KOPT-K1 (cell line): ENCODE measurements at regions not wholly inside any gene's neighbourhood (a gene's known extent, or its start where the extent isn't known, plus 50 kb on each side); places are given as distances from the start of the nearest gene placed in this dataset.

Experiments used
- H3K27ac ChIP-seq: fragments of 200-600 bp; sonication (generic); 2 replicates; pipeline ENCODE4 v1.5.1; 2016; ENCODE audit warnings: antibody characterized with exemption, mild to moderate bottlenecking, low read depth, low read length; ENCODE audit not compliant: poor library complexity, severe bottlenecking
- H3K36me3 ChIP-seq: fragments of 200-600 bp; sonication (generic); 2 replicates; pipeline ENCODE4 v1.5.1; 2017; ENCODE audit warnings: antibody characterized with exemption, mild to moderate bottlenecking, low read length, moderate library complexity; ENCODE audit not compliant: insufficient read depth
- H3K9me3 ChIP-seq: fragments of 200-600 bp; sonication (generic); 2 replicates; pipeline ENCODE4 v1.5.1; 2017; ENCODE audit warnings: antibody characterized with exemption, low read length, mild to moderate bottlenecking; ENCODE audit not compliant: insufficient read depth, poor library complexity, severe bottlenecking

- no peak overlapping the region for H3K27ac ChIP-seq
- no peaks in the 10 kb centered on the region for H3K36me3 ChIP-seq
- peaks cover 5% of the 10 kb centered on the region for H3K9me3 ChIP-seq
Measured at GRCh38 chr2:121875585-121876185, 120.2 kb downstream of the TSN start.

GRCh38 chr2:121877366-121877765, 121.9 kb downstream of the TSN start:
- Histone ChIP-seq H3K27ac (no peak overlapping the region), H3K9me3 (peaks cover 5% of the 10 kb centered on the region), H3K36me3 (no peaks in the 10 kb centered on the region)

- Histone ChIP-seq H3K27ac (no peak overlapping the region), H3K9me3 (peaks cover 5% of the 10 kb centered on the region), H3K36me3 (no peaks in the 10 kb centered on the region)
Measured at GRCh38 chr2:121880283-121880682, 124.8 kb downstream of the TSN start.

GRCh38 chr2:121881038-121881437, 125.6 kb downstream of the TSN start:
- H3K36me3 ChIP-seq: no peaks in the 10 kb centered on the region
- H3K9me3 ChIP-seq: peaks cover 5% of the 10 kb centered on the region
- no peak overlapping the region for H3K27ac ChIP-seq

GRCh38 chr2:121881950-121882349, 126.5 kb downstream of the TSN start:
- Histone ChIP-seq H3K36me3 (no peaks in the 10 kb centered on the region), H3K27ac (no peak overlapping the region), H3K9me3 (peaks cover 5% of the 10 kb centered on the region)

- Histone ChIP-seq H3K27ac (no peak overlapping the region), H3K9me3 (no peaks in the 10 kb centered on the region), H3K36me3 (no peaks in the 10 kb centered on the region)
Measured at GRCh38 chr2:121884078-121884477, 128.6 kb downstream of the TSN start.

- Histone ChIP-seq H3K9me3 (no peaks in the 10 kb centered on the region), H3K36me3 (no peaks in the 10 kb centered on the region), H3K27ac (no peak overlapping the region)
Measured at GRCh38 chr2:121884511-121884921, 129.1 kb downstream of the TSN start.

GRCh38 chr2:121886059-121886458, 130.6 kb downstream of the TSN start:
- Histone ChIP-seq H3K27ac (no peak overlapping the region), H3K36me3 (no peaks in the 10 kb centered on the region), H3K9me3 (no peaks in the 10 kb centered on the region)

- Histone ChIP-seq H3K9me3 (no peaks in the 10 kb centered on the region), H3K36me3 (no peaks in the 10 kb centered on the region), H3K27ac (no peak overlapping the region)
Measured at GRCh38 chr2:121887513-121888188, 132.2 kb downstream of the TSN start.

GRCh38 chr2:121888189-121888557, 132.7 kb downstream of the TSN start:
- H3K36me3 ChIP-seq: no peaks in the 10 kb centered on the region
- H3K9me3 ChIP-seq: no peaks in the 10 kb centered on the region
- H3K27ac ChIP-seq: no peak overlapping the region

- Histone ChIP-seq H3K36me3 (no peaks in the 10 kb centered on the region), H3K9me3 (no peaks in the 10 kb centered on the region), H3K27ac (no peak overlapping the region)
Measured at GRCh38 chr2:121890041-121890440, 134.6 kb downstream of the TSN start.

GRCh38 chr2:121895723-121896571, 140.5 kb downstream of the TSN start:
- Histone ChIP-seq H3K27ac (no peak overlapping the region), H3K36me3 (no peaks in the 10 kb centered on the region), H3K9me3 (no peaks in the 10 kb centered on the region)

- Histone ChIP-seq H3K9me3 (no peaks in the 10 kb centered on the region), H3K27ac (no peak overlapping the region)
Measured at GRCh38 chr2:121897335-121897970, 142.0 kb downstream of the TSN start.

GRCh38 chr2:121898483-121898882, 143.0 kb downstream of the TSN start:
- H3K9me3 ChIP-seq: no peaks in the 10 kb centered on the region
- no peak overlapping the region for H3K27ac ChIP-seq
- no peaks in the 10 kb centered on the region for H3K36me3 ChIP-seq

More at GRCh38 chr2:121897335-121897970, 142.0 kb downstream of the TSN start:
- H3K36me3 ChIP-seq: no peaks in the 10 kb centered on the region

GRCh38 chr2:121900391-121900790, 144.9 kb downstream of the TSN start:
- H3K27ac ChIP-seq: no peak overlapping the region
- no peaks in the 10 kb centered on the region for H3K9me3 ChIP-seq
- H3K36me3 ChIP-seq: no peaks in the 10 kb centered on the region
